ENCODE measurements at regions not wholly inside any gene's neighbourhood (a gene's known extent, or its start where the extent isn't known, plus 50 kb on each side); places are given as distances from the start of the nearest gene placed in this dataset.
"Not testable (repeated sequence)": the region's sequence is repeated elsewhere in the genome, so short reads cannot be mapped to it uniquely, and the experiment has no call there.

DNA sequence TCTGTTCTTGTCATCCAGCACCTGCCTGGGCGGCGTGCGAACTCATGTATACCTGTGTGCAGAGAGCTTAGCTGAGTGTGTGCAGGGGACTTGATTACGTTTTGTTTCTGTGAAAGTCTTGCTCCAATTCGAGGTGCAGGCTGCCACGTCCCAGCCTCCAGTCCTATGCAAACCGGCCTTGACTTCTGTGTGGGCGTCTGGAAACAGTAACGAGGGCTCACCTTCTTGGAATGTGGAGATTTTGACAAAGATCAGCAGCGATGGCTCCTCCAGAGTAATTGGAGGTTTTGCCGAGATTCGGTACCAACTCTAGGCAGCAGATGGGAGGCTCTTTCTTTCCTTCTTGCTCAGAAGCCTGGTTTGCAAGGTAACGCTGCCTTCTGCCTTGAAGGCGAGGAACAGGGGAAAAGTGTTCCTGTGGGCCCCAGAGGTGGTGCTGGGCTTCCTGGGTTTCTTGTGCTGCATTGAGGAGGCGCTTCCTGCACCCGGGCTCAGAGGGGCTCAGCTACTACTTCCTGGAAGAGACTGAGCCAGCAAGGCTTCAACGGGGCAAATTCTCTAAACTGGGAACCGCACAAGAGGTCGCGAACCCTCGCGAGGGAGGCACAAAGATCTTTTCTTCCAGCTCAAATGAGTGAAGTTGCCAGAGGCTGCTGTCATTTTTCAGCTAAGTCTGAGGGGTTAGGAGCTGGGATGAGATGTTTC lies 249.0 kb downstream of the AACS start:
- DNase-seq: no peak

DNA sequence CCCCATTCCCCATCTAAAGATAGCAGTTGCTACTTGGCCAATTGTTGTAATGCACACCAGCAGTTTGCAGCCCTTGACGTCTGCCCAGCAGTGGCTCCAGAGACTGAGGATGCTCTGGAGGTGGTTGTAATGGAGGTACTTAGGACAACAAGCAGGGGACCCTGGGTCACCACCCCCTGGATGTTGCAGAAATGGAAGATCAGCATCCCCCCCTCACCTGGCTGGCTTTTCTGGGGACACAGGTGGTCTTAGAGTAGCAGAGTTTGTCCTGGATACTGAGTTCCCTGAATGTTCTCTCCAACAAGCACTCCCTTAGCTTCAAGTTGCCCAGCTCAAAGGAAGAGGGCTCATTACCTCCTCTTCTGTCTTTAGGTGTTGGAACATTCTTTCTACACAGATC lies 250.5 kb downstream of the AACS start:
- DNase-seq: no peak

GRCh38 chr12:125320177-125320576 lies 254.9 kb downstream of the AACS start:
- DNase-seq: no peak

- DNase-seq: no peak
These were observed 259.7 kb downstream of the AACS start for GRCh38 chr12:125324861-125325490.

GRCh38 chr12:125329239-125330102 lies 264.2 kb downstream of the AACS start:
- no peak for DNase-seq

DNA sequence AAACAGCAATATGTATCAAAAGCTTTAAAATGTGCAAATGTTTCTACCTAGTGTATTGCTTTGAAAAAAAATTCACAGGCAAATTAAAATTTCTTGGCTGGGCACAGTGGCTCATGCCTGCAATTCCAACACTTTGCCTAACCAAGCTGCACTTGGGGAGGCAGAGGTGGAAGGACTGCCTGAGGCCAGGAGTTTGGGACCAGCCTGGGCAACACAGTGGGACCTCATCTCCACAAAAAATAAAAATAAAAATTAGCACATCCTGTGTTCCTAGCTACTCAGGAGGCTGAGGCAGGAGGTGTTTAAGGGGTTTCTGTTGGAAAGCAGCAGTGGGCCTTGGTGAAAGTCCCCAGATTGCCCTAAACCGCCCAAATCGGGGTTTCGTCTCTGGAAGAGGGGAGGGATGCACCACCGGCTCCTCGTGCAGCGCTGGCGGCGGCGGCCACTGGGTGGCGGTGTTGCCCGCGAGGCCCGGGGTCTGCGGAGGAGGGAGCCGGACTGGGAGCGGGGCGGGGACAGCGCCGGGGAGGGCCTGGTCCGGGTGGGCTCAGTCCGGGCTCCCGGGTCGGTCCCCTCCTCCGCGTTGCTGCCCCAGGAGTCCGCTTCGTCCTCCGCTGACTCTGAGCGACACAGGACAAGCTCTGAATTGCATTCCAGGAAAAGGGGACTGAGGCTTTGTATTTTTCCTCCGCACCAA lies 265.6 kb downstream of the AACS start:
- DNase-seq: peak; percentile 42

GRCh38 chr12:125331342-125332052 lies 266.3 kb downstream of the AACS start:
- no peak for DNase-seq

GRCh38 chr12:125332900-125333299 lies 267.7 kb downstream of the AACS start:
- DNase-seq: no peak

- DNase-seq: no peak
These were observed 271.0 kb downstream of the AACS start for GRCh38 chr12:125336246-125336645.

- DNase-seq: no peak
These were observed 275.6 kb downstream of the AACS start for GRCh38 chr12:125340791-125341190.

DNA sequence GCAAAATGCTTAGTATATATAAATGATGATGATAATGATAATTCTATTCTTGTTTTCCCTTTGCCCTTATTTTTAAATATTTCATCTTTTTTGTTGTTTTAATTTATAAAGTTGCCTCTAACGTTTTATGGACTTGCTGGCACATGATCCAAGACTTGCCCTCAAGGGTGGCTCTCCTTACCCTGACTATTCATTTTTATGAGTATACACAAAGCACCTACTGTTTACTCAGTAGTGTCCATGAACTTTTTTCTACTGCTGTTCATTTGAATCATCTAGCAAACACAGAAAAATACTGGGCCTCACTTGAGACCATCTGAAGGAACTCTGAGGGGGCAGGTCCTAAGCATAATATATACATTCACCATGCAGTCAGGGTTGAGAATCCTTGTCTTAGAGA lies 276.2 kb downstream of the AACS start:
- DNase-seq: no peak

GRCh38 chr12:125343649-125344048 lies 278.4 kb downstream of the AACS start:
- DNase-seq: no peak

DNA sequence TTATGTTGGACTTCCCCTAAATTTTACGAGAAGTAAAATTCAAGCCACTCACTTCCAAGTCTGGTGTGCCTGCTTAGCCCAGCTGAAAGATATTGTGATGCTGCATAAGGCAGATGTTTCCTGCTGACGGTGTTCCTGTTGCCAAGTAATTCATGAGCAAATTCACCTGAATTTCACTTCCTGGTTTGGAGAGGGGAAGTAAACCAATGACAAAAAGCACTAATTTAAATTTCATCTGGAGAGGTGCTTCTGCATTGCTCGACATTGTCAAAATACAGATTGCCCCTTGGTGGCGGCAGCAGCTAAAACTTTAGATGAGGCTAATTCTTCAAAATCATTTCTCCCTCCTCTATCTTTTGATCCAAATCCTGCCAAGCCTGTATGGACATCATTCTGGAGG lies 281.1 kb downstream of the AACS start:
- no peak for DNase-seq

DNA sequence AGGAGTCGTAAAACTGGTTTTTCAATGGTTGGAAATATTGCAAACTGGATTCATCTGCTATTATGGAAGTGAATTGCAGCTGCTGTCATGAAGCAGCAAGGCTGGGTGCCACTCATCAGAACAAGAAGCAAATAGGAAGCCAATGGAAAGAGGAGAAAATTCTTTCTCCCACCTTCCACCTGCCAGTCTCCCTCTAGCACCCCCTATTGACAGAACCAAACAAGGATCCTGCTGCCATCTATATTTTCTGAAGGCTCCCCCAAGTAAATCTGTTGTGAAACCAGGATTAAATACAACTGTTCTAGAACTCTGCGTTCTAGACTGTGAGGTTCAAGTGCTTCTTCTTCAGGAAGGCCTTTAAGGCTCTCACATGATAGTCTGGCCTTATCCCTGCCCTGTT lies 286.6 kb downstream of the AACS start:
- no peak for DNase-seq

DNA sequence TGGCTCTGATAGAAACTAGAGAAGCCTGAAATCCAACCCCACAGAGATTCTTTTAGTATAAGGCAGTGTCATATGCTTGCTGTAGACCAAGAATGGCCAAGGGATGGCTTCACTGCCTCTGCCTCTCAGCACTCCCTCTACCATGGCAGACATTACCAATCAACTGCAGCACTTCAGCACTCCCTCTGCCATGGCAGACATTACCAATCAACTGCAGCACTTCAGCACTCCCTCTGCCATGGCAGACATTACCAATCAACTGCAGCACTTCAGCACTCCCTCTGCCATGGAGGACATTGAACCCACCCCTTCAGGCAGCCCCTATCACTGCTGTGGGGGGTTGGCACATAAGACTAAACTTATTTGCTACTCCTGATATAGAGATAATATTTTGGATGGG lies 287.8 kb downstream of the AACS start:
- DNase-seq: not testable (repeated sequence)

GRCh38 chr12:125353871-125354270 lies 288.6 kb downstream of the AACS start:
- no peak for DNase-seq

- no peak for DNase-seq
These were observed 290.4 kb downstream of the AACS start for GRCh38 chr12:125355614-125356013.

- DNase-seq: no peak
These were observed 290.9 kb downstream of the AACS start for GRCh38 chr12:125356111-125356510.

DNA sequence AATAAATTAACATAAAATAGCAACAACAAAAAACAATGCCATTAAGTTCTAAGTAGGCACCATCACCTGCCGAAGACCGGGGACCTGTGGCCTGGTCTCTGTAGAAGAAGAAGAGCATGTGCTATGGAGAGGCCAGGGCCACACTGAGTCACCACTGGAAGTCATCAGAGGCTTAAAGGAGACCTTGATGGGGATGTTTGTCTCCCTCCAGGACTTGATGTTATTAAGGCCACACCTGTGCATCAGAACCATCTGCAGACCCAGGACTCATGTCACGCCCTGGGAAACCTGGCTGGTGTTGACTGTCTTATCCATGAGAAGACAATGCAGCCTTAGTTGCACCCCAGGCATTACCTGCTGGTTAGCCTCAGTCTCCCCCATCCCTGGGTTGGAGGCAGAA lies 292.3 kb downstream of the AACS start:
- no peak for DNase-seq

DNA sequence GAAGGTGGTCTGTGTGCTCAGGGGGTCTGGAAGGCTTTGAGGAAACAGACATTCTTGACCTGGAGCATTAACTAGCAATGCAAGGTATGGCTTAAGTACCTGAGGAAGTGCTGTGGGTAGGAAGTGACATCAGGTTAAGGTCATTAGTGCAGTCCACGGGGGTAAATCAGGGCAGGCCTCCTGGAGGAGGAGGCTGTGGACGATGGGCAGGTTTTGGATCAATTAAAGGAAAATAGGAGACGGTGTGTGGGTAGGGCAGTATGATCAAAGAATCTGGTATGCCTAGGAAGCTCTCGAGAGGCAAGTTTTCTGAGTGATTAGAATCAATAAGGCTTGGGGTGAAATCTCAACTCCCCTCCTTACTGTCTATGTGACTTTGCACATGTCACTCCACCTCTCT lies 295.3 kb downstream of the AACS start:
- no peak for DNase-seq

- no peak for DNase-seq
These were observed 305.8 kb downstream of the AACS start for GRCh38 chr12:125371033-125371432.

DNA sequence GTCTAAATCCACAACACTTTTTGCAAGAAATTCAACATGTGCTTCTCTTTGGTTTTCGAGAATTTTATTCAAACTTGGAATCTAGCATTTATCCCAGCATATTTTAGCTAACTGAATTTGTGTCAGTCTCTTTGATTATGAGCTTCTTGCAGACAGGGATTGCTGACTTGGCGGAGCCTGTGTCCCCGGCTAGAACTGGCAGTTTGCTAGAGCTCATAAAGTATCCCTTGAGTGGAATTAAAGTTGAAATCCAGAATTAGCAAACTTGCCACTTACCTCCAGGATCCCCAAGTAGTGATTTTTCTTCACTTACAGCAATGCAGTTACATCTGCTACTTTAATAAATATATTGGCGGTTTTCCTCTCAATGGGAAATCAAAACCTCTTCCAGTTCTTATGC lies 306.9 kb downstream of the AACS start:
- DNase-seq: no peak

- no peak for DNase-seq
These were observed 308.1 kb downstream of the AACS start for GRCh38 chr12:125373375-125373774.
